ENCODE measurements at regions not wholly inside any gene's neighbourhood (a gene's known extent, or its start where the extent isn't known, plus 50 kb on each side); places are given as distances from the start of the nearest gene placed in this dataset.

DNA sequence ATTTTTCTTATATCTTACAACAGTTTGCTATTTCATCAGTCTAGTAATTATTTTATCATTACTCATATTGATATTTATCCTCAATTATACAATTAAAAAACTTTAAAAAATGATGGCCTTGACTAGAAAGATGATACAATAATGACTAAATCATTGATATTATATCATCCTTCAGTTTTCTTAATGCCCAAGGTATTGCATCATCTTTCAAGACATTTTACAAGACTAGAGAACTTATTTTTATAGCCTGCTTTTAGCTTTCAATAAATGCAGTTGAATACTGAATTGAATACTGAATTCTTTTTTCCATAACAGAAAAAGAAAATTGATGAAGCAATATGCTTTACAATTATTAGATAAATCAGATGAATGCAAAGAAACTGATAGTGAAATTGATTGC is 886.5 kb upstream of the LRRC4C start:
- no peaks in the 10 kb centered on the region for H3K4me1 ChIP-seq (ENCODE audit: control insufficient read depth, insufficient read depth, low read length)
- no peaks in the 10 kb centered on the region for H3K9me3 ChIP-seq (ENCODE audit: control insufficient read depth, insufficient read depth, low read depth, low read length)
- no TSS peak for BruUV-seq (replicated peaks)
- no peaks in the 10 kb centered on the region for H3K27me3 ChIP-seq (ENCODE audit: control insufficient read depth, insufficient read depth, low read length)
- no peak for TF ChIP-seq SIN3A (IDR thresholded peaks at IDR 0.05; ENCODE audit: borderline replicate concordance, insufficient read depth, low read depth, low read length)
- no peak for TF ChIP-seq TCF7L2 (IDR thresholded peaks at IDR 0.05; ENCODE audit: low read depth, low read length)
- TF ChIP-seq, protein P1, sequence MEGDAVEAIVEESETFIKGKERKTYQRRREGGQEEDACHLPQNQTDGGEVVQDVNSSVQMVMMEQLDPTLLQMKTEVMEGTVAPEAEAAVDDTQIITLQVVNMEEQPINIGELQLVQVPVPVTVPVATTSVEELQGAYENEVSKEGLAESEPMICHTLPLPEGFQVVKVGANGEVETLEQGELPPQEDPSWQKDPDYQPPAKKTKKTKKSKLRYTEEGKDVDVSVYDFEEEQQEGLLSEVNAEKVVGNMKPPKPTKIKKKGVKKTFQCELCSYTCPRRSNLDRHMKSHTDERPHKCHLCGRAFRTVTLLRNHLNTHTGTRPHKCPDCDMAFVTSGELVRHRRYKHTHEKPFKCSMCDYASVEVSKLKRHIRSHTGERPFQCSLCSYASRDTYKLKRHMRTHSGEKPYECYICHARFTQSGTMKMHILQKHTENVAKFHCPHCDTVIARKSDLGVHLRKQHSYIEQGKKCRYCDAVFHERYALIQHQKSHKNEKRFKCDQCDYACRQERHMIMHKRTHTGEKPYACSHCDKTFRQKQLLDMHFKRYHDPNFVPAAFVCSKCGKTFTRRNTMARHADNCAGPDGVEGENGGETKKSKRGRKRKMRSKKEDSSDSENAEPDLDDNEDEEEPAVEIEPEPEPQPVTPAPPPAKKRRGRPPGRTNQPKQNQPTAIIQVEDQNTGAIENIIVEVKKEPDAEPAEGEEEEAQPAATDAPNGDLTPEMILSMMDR (IDR thresholded peaks at IDR 0.05) = no peak
- TF ChIP-seq, protein P2, sequence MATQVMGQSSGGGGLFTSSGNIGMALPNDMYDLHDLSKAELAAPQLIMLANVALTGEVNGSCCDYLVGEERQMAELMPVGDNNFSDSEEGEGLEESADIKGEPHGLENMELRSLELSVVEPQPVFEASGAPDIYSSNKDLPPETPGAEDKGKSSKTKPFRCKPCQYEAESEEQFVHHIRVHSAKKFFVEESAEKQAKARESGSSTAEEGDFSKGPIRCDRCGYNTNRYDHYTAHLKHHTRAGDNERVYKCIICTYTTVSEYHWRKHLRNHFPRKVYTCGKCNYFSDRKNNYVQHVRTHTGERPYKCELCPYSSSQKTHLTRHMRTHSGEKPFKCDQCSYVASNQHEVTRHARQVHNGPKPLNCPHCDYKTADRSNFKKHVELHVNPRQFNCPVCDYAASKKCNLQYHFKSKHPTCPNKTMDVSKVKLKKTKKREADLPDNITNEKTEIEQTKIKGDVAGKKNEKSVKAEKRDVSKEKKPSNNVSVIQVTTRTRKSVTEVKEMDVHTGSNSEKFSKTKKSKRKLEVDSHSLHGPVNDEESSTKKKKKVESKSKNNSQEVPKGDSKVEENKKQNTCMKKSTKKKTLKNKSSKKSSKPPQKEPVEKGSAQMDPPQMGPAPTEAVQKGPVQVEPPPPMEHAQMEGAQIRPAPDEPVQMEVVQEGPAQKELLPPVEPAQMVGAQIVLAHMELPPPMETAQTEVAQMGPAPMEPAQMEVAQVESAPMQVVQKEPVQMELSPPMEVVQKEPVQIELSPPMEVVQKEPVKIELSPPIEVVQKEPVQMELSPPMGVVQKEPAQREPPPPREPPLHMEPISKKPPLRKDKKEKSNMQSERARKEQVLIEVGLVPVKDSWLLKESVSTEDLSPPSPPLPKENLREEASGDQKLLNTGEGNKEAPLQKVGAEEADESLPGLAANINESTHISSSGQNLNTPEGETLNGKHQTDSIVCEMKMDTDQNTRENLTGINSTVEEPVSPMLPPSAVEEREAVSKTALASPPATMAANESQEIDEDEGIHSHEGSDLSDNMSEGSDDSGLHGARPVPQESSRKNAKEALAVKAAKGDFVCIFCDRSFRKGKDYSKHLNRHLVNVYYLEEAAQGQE (IDR thresholded peaks at IDR 0.05; ENCODE audit: insufficient read depth in 1 of 2, low read depth in 2 of 2, low read length in 1 of 2) = no peak
- no peak for TF ChIP-seq POLR2AphosphoS5 (IDR thresholded peaks at IDR 0.05; ENCODE audit: low read depth, low read length)
- H3K27ac ChIP-seq (ENCODE audit: low read length) = no peak overlapping the region
- ATAC-seq (no peak), DNase-seq (ENCODE audit: low read depth, low spot score) (no peak)
- POLR2A ChIA-PET = no interaction called here
- CTCF ChIA-PET = no interaction called here
- in situ Hi-C loops (cut with HindIII; ENCODE audit: low pct_unique_long_range_greater_than_20kb, low sequenced_read_pairs) (no loop called here), intact Hi-C loops (cut with micrococcal nuclease; ENCODE audit: unreplicated experiment) (no loop called here)
- H3K36me3 ChIP-seq (ENCODE audit: control insufficient read depth, insufficient read depth, low read length) = no peaks in the 10 kb centered on the region
- H3K4me3 ChIP-seq (ENCODE audit: low read depth in 2 of 2, low read length in 2 of 2) = no peak overlapping the region

DNA sequence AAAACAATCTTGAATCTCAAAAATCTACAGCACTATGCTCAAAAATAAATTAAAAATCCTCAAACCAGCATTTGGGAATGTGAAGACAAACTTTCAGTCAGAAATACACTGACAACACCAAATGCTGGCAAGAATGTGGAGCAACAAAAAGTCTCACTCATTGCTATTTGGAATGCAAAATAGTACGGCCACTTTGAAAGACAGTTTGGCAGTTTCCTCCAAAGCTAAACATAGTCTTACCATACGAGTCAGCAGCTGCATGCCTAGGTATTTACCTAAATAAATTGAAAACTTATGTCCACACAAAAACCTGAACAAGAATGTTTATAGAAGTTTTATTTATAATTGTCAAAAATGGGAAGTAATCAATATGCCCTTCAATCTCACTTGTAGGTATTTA is 904.2 kb upstream of the LRRC4C start:
- ATAC-seq (no peak), DNase-seq (ENCODE audit: low read depth, low spot score) (no peak)
- intact Hi-C loops (cut with micrococcal nuclease; ENCODE audit: unreplicated experiment) = no loop called here
- ChIA-PET CTCF (no interaction called here), POLR2A (no interaction called here)
- in situ Hi-C loops (cut with HindIII; ENCODE audit: low pct_unique_long_range_greater_than_20kb, low sequenced_read_pairs) = no loop called here
- BruUV-seq (replicated peaks) = no TSS peak
- Histone ChIP-seq H3K9me3 (ENCODE audit: control insufficient read depth, insufficient read depth, low read depth, low read length) (no peaks in the 10 kb centered on the region), H3K27me3 (ENCODE audit: control insufficient read depth, insufficient read depth, low read length) (no peaks in the 10 kb centered on the region), H3K4me1 (ENCODE audit: control insufficient read depth, insufficient read depth, low read length) (no peaks in the 10 kb centered on the region), H3K27ac (ENCODE audit: low read length) (no peak overlapping the region), H3K4me3 (ENCODE audit: low read depth in 2 of 2, low read length in 2 of 2) (no peak overlapping the region), H3K36me3 (ENCODE audit: control insufficient read depth, insufficient read depth, low read length) (no peaks in the 10 kb centered on the region)
- TF ChIP-seq TCF7L2 (IDR thresholded peaks at IDR 0.05; ENCODE audit: low read depth, low read length) (no peak), SIN3A (IDR thresholded peaks at IDR 0.05; ENCODE audit: borderline replicate concordance, insufficient read depth, low read depth, low read length) (no peak), POLR2AphosphoS5 (IDR thresholded peaks at IDR 0.05; ENCODE audit: low read depth, low read length) (no peak)
- TF ChIP-seq, protein P2 (IDR thresholded peaks at IDR 0.05; ENCODE audit: insufficient read depth in 1 of 2, low read depth in 2 of 2, low read length in 1 of 2) = no peak
- TF ChIP-seq, protein P1 (IDR thresholded peaks at IDR 0.05) = no peak

Measured in Panc1 (cell line).